ENCODE measurements at regions not wholly inside any gene's neighbourhood (a gene's known extent, or its start where the extent isn't known, plus 50 kb on each side); places are given as distances from the start of the nearest gene placed in this dataset.

GRCh38 chr12:81811061-81811777 is 52.1 kb upstream of the PPFIA2 start:
- Histone ChIP-seq H3K4me2 (peak overlapping the region; percentile 73), H3K27me3 (no peaks in the 10 kb centered on the region), H3K4me1 (peaks cover 51% of the 10 kb centered on the region), H3K4me3 (0 out of 2 replicates have a peak overlapping the region, but pooled peaks have one; percentile 3), H3K9ac (no peak overlapping the region), H3K27ac (peak overlapping the region; percentile 31), H3K9me3 (no peaks in the 10 kb centered on the region), H3K36me3 (no peaks in the 10 kb centered on the region), H4K20me1 (no peaks in the 10 kb centered on the region)
- 0 out of 2 replicates have a peak, but pooled peaks have one; percentile 45 for TF ChIP-seq Cebpa-rat (IDR thresholded peaks at IDR 0.05)

- H3K36me3 ChIP-seq = no peaks in the 10 kb centered on the region
- no peaks in the 10 kb centered on the region for H3K27me3 ChIP-seq
- peak overlapping the region; percentile 13; the same call in 1 of the 2 replicates for H3K27ac ChIP-seq
- TF ChIP-seq Cebpa-rat (IDR thresholded peaks at IDR 0.05) = no peak
- peaks cover 5% of the 10 kb centered on the region for H3K9me3 ChIP-seq
- H3K9ac ChIP-seq = no peak overlapping the region
- no peaks in the 10 kb centered on the region for H4K20me1 ChIP-seq
- H3K4me1 ChIP-seq = peaks cover 39% of the 10 kb centered on the region
- H3K4me3 ChIP-seq = 0 out of 2 replicates have a peak overlapping the region, but pooled peaks have one; percentile 22
- peak overlapping the region; percentile 70 for H3K4me2 ChIP-seq
Measured at GRCh38 chr12:81809829-81810595, 50.9 kb upstream of the PPFIA2 start.

- Histone ChIP-seq H3K27me3 (no peaks in the 10 kb centered on the region), H4K20me1 (no peaks in the 10 kb centered on the region), H3K9ac (no peak overlapping the region), H3K4me3 (no peak overlapping the region), H3K27ac (no peak overlapping the region), H3K36me3 (no peaks in the 10 kb centered on the region), H3K9me3 (peaks cover 9% of the 10 kb centered on the region), H3K4me1 (peaks cover 35% of the 10 kb centered on the region), H3K4me2 (no peak overlapping the region)
- TF ChIP-seq Cebpa-rat (IDR thresholded peaks at IDR 0.05) = no peak
Measured at GRCh38 chr12:81809113-81809777, 50.1 kb upstream of the PPFIA2 start.
